ENCODE measurements at regions not wholly inside any gene's neighbourhood (a gene's known extent, or its start where the extent isn't known, plus 50 kb on each side); places are given as distances from the start of the nearest gene placed in this dataset.

DNA sequence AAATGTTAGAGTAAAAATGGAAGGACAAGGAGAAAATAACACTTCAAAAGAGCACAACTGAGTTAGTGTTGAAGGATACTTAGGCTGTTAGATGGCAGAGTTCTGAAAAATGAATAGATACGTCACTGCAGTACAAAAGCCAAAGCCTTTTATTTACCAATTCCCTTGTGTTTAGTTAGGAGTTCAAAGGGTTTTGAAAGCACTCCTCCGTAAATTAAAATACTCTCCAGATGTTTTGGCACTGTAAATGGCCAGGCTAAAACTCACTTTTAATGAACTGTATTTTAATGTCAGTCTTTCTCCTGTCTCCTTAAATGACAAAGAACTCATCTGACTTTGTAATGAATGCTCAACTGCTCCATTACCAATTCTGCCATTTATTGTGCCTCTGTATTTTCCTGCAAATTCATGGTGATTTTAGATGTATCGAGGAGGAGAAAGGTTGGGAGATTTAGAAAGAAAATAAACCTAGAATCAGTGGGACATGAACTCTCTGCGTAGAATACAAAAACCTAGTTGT lies 1727.2 kb downstream of the MAT2B start:
- TF ChIP-seq, protein P1, sequence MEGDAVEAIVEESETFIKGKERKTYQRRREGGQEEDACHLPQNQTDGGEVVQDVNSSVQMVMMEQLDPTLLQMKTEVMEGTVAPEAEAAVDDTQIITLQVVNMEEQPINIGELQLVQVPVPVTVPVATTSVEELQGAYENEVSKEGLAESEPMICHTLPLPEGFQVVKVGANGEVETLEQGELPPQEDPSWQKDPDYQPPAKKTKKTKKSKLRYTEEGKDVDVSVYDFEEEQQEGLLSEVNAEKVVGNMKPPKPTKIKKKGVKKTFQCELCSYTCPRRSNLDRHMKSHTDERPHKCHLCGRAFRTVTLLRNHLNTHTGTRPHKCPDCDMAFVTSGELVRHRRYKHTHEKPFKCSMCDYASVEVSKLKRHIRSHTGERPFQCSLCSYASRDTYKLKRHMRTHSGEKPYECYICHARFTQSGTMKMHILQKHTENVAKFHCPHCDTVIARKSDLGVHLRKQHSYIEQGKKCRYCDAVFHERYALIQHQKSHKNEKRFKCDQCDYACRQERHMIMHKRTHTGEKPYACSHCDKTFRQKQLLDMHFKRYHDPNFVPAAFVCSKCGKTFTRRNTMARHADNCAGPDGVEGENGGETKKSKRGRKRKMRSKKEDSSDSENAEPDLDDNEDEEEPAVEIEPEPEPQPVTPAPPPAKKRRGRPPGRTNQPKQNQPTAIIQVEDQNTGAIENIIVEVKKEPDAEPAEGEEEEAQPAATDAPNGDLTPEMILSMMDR (IDR thresholded peaks at IDR 0.05; ENCODE audit: low read depth, low read length) = no peak
- TF ChIP-seq POLR2A (IDR thresholded peaks at IDR 0.05; ENCODE audit: extremely low read depth, insufficient read length) (no peak), MYC (IDR thresholded peaks at IDR 0.05; ENCODE audit: low read depth, low read length) (no peak)
- TF ChIP-seq, protein P2, sequence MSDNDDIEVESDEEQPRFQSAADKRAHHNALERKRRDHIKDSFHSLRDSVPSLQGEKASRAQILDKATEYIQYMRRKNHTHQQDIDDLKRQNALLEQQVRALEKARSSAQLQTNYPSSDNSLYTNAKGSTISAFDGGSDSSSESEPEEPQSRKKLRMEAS (IDR thresholded peaks at IDR 0.05; ENCODE audit: low read depth, low read length) = no peak

Data from NB4 (cell line).